ACC112 (cell line): ENCODE measurements at regions not wholly inside any gene's neighbourhood (a gene's known extent, or its start where the extent isn't known, plus 50 kb on each side); places are given as distances from the start of the nearest gene placed in this dataset.
"Not testable (repeated sequence)": the region's sequence is repeated elsewhere in the genome, so short reads cannot be mapped to it uniquely, and the experiment has no call there.

Source experiments
- H2AFZ ChIP-seq: fragments of 200-600 bp; sonication (generic); one replicate; pipeline ENCODE4 v1.6.0; 2017; ENCODE audit warnings: antibody characterized with exemption, low read length; ENCODE audit not compliant: unreplicated experiment
- H3K27ac ChIP-seq: fragments of 200-600 bp; sonication (generic); 2 replicates; pipeline ENCODE4 v1.5.1; 2014; ENCODE audit warnings: low read depth, mild to moderate bottlenecking, antibody characterized with exemption, low read length, moderate library complexity
- H3K27me3 ChIP-seq: fragments of 200-600 bp; sonication (generic); 2 replicates; pipeline ENCODE4 v1.6.1; 2014; ENCODE audit warnings: mild to moderate bottlenecking, antibody characterized with exemption, low read length, moderate library complexity, mixed read lengths; ENCODE audit not compliant: insufficient read depth
- H3K36me3 ChIP-seq: fragments of 200-600 bp; sonication (generic); 2 replicates; pipeline ENCODE4 v1.6.1; 2016; ENCODE audit warnings: mild to moderate bottlenecking, antibody characterized with exemption, low read length, moderate library complexity, mixed read lengths; ENCODE audit not compliant: insufficient read depth
- H3K4me1 ChIP-seq: fragments of 200-600 bp; sonication (generic); one replicate; pipeline ENCODE4 v1.6.1; 2016; ENCODE audit warnings: low read length, mixed read lengths; ENCODE audit not compliant: insufficient read depth, unreplicated experiment, control insufficient read depth
- H3K4me3 ChIP-seq: fragments of 200-600 bp; sonication (generic); 2 replicates; pipeline ENCODE4 v1.5.1; 2014; ENCODE audit warnings: mild to moderate bottlenecking, low read depth, low read length
- H3K79me2 ChIP-seq: fragments of 200-600 bp; sonication (generic); one replicate; pipeline ENCODE4 v1.6.0; 2016; ENCODE audit warnings: low read length; ENCODE audit not compliant: control insufficient read depth, unreplicated experiment, insufficient read depth

GRCh38 chr6:160804639-160805038 lies 102.6 kb downstream of the PLG start:
- no peaks in the 10 kb centered on the region for H3K79me2 ChIP-seq

GRCh38 chr6:160808263-160808662 lies 106.2 kb downstream of the PLG start:
- no peaks in the 10 kb centered on the region for H3K4me1 ChIP-seq

More at GRCh38 chr6:160804639-160805038, 102.6 kb downstream of the PLG start:
- no peaks in the 10 kb centered on the region for H3K36me3 ChIP-seq
- no peak overlapping the region for H3K4me3 ChIP-seq
- no peaks in the 10 kb centered on the region for H3K27me3 ChIP-seq
- no peak overlapping the region for H3K27ac ChIP-seq
- no peak overlapping the region for H2AFZ ChIP-seq
- H3K4me1 ChIP-seq, result no peaks in the 10 kb centered on the region

GRCh38 chr6:160810238-160810637 lies 108.2 kb downstream of the PLG start:
- H3K27me3 ChIP-seq, result 0 out of 2 replicates have a peak, but pooled peaks cover 4% of the 10 kb centered on the region
- H2AFZ ChIP-seq, result no peak overlapping the region
- H3K79me2 ChIP-seq, result no peaks in the 10 kb centered on the region
- no peak overlapping the region for H3K4me3 ChIP-seq
- no peaks in the 10 kb centered on the region for H3K4me1 ChIP-seq
- no peak overlapping the region for H3K27ac ChIP-seq
- no peaks in the 10 kb centered on the region for H3K36me3 ChIP-seq

More at GRCh38 chr6:160808263-160808662, 106.2 kb downstream of the PLG start:
- H3K79me2 ChIP-seq, result no peaks in the 10 kb centered on the region
- H3K27me3 ChIP-seq, result 0 out of 2 replicates have a peak, but pooled peaks cover 4% of the 10 kb centered on the region
- no peak overlapping the region for H2AFZ ChIP-seq
- no peak overlapping the region for H3K27ac ChIP-seq
- H3K4me3 ChIP-seq, result no peak overlapping the region
- no peaks in the 10 kb centered on the region for H3K36me3 ChIP-seq

- no peak overlapping the region for H2AFZ ChIP-seq
- H3K4me1 ChIP-seq, result no peaks in the 10 kb centered on the region
- 0 out of 2 replicates have a peak, but pooled peaks cover 4% of the 10 kb centered on the region for H3K27me3 ChIP-seq
- no peak overlapping the region for H3K4me3 ChIP-seq
- H3K36me3 ChIP-seq, result no peaks in the 10 kb centered on the region
- no peak overlapping the region for H3K27ac ChIP-seq
- no peaks in the 10 kb centered on the region for H3K79me2 ChIP-seq
Measured at GRCh38 chr6:160812097-160812496, 110.1 kb downstream of the PLG start.

DNA sequence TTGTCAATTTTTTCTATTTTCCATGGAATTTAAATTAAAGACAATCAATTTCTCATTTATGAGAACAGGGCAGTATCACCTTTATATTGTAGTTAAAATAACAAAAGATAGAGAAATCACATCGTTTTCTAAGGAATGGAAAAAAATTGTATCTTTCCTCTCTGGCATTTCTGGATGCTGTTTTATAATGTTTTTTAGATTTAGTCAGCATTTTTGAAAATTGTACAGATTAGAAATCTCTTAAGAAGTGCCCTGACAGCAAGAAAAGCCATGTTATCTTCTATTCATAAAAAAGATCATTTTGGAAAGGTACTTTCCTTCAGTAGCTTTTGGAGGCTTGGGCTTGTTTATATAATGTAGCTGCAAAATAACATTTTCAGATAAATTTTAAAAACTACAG lies 116.9 kb downstream of the PLG start:
- H3K27ac ChIP-seq, result no peak overlapping the region
- no peaks in the 10 kb centered on the region for H3K79me2 ChIP-seq
- H3K27me3 ChIP-seq, result no peaks in the 10 kb centered on the region
- H3K36me3 ChIP-seq, result no peaks in the 10 kb centered on the region
- no peak overlapping the region for H2AFZ ChIP-seq
- no peak overlapping the region for H3K4me3 ChIP-seq
- no peaks in the 10 kb centered on the region for H3K4me1 ChIP-seq

GRCh38 chr6:160820661-160821060 lies 118.6 kb downstream of the PLG start:
- H3K79me2 ChIP-seq, H3K27me3 ChIP-seq, H3K27ac ChIP-seq, H2AFZ ChIP-seq, H3K36me3 ChIP-seq, H3K4me1 ChIP-seq, H3K4me3 ChIP-seq: not testable (repeated sequence)

DNA sequence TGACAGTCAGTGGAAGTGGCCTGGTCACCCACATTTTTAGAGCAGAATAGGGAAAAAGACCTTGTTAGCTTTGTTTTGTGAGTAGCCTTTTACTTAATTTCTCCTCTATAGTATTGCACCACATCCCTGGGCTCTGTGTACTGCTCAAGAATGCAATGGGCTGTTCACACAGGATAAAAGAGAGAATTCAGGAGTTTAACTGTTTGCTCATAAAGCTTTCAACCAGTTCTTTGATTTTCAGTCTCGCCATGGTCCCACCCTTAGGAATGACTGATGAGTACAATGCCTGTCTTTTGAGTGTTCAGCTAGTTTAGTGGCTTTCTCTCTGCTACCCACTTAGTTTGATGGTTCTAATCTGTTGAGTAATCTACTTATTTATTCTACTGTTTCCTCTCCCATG lies 129.7 kb downstream of the PLG start:
- no peaks in the 10 kb centered on the region for H3K36me3 ChIP-seq
- no peaks in the 10 kb centered on the region for H3K4me1 ChIP-seq
- no peak overlapping the region for H3K4me3 ChIP-seq
- H3K79me2 ChIP-seq, result no peaks in the 10 kb centered on the region
- no peak overlapping the region for H2AFZ ChIP-seq
- H3K27me3 ChIP-seq, result no peaks in the 10 kb centered on the region
- no peak overlapping the region for H3K27ac ChIP-seq

DNA sequence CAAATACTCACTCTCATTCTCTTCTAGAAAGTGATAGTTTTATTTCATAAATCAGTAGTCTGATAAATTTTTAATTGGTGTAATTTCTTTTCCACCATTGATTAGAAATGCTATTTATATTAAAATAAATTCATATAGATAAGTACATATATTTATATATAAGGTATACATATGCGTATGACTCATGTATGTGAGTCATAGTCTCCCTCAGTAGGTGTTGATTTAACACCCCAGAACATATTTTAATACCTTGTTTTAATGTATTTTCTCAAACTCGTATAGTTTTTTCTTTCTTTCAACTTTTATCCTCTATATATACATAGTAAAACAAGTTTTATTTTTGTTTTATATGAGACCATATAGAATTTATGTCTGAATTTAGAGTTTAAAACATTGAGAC lies 130.4 kb downstream of the PLG start:
- Histone ChIP-seq H3K27me3 (no peaks in the 10 kb centered on the region), H3K4me1 (no peaks in the 10 kb centered on the region), H3K27ac (no peak overlapping the region), H2AFZ (no peak overlapping the region), H3K79me2 (no peaks in the 10 kb centered on the region), H3K36me3 (no peaks in the 10 kb centered on the region), H3K4me3 (no peak overlapping the region)

GRCh38 chr6:160837146-160837545 lies 135.1 kb downstream of the PLG start:
- no peaks in the 10 kb centered on the region for H3K79me2 ChIP-seq
- H3K27me3 ChIP-seq, result no peaks in the 10 kb centered on the region
- H2AFZ ChIP-seq, result no peak overlapping the region
- H3K27ac ChIP-seq, result no peak overlapping the region
- H3K4me3 ChIP-seq, result no peak overlapping the region
- H3K4me1 ChIP-seq, result no peaks in the 10 kb centered on the region
- H3K36me3 ChIP-seq, result no peaks in the 10 kb centered on the region

DNA sequence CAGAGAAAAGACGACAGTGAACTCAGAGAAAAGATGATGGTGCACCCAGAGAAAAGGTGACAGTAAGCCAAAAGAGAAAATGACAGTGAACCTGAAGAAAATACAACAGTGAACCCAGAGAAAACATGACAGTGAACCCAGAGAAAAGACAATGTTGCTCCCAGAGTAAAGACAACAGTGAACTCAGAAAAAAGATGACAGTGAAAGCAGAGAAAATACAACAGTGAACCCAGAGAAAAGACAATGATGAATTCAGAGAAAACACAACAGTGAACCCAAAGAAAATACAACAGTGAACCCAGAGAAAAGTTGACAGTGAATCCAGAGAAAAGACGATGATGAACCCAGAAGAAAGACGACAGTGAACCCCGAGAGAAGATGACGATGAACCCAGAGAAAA lies 140.5 kb upstream of the MAP3K4 start:
- Histone ChIP-seq H3K36me3 (no peaks in the 10 kb centered on the region), H3K27me3 (no peaks in the 10 kb centered on the region), H3K4me1 (no peaks in the 10 kb centered on the region), H2AFZ (no peak overlapping the region), H3K79me2 (no peaks in the 10 kb centered on the region), H3K4me3 (no peak overlapping the region), H3K27ac (no peak overlapping the region)

DNA sequence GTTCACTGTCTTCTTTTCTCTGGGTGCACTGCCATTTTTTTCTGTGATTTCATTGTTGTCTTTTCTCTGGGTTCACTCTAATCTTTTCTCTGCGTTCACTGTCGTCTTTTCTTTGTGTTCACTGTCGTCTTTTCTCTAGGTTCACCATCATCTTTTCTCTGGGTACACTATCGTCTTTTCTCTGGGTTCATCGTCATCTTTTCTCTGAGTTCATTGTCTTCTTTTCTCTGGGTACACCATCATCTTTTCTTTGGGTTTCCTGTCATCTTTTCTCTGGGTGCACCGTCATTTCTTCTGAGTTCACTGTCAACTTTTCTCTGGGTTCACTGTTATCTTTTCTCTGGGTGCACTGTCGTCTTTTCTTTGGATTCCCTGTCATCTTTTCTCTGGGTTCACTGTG lies 137.6 kb upstream of the MAP3K4 start:
- Histone ChIP-seq H3K27ac (no peak overlapping the region), H3K4me1 (no peaks in the 10 kb centered on the region), H3K36me3 (no peaks in the 10 kb centered on the region), H3K4me3 (no peak overlapping the region), H3K79me2 (no peaks in the 10 kb centered on the region), H2AFZ (no peak overlapping the region), H3K27me3 (no peaks in the 10 kb centered on the region)
